M059J (cell line): ENCODE measurements at regions not wholly inside any gene's neighbourhood (a gene's known extent, or its start where the extent isn't known, plus 50 kb on each side); places are given as distances from the start of the nearest gene placed in this dataset.
A peak's percentile ranks its signal among the peaks of the same experiment; 100 is the strongest.

Experiments
- DNase-seq: peaks from one replicate; pipeline ENCODE4 v3.0.0-alpha.2; 2012; ENCODE audit warnings: low read depth

GRCh38 chr12:14253496-14253895, 112.0 kb upstream of the ATF7IP start:
- DNase-seq: no peak

- DNase-seq: no peak
These were observed 110.7 kb upstream of the ATF7IP start for GRCh38 chr12:14254781-14255180.

GRCh38 chr12:14256121-14256520, 109.4 kb upstream of the ATF7IP start:
- DNase-seq: peak; percentile 78

GRCh38 chr12:14256555-14257169, 108.8 kb upstream of the ATF7IP start:
- peak; percentile 84 for DNase-seq

- DNase-seq: no peak
These were observed 108.2 kb upstream of the ATF7IP start for GRCh38 chr12:14257303-14257733.

- peak; percentile 99 for DNase-seq
These were observed 107.5 kb upstream of the ATF7IP start for GRCh38 chr12:14257734-14258574.

- DNase-seq: no peak
These were observed 106.9 kb upstream of the ATF7IP start for GRCh38 chr12:14258575-14258940.

- DNase-seq: no peak
These were observed 105.9 kb upstream of the ATF7IP start for GRCh38 chr12:14259481-14260010.

GRCh38 chr12:14260011-14260993, 105.2 kb upstream of the ATF7IP start:
- DNase-seq: peak; percentile 92

GRCh38 chr12:14261096-14261495, 104.4 kb upstream of the ATF7IP start:
- DNase-seq: no peak

- DNase-seq: no peak
These were observed 103.6 kb upstream of the ATF7IP start for GRCh38 chr12:14261861-14262260.

GRCh38 chr12:14262771-14263511, 102.5 kb upstream of the ATF7IP start:
- DNase-seq: no peak

GRCh38 chr12:14263742-14264141, 101.7 kb upstream of the ATF7IP start:
- DNase-seq: no peak

GRCh38 chr12:14264316-14264715, 101.2 kb upstream of the ATF7IP start:
- DNase-seq: peak; percentile 50

- peak; percentile 63 for DNase-seq
These were observed 100.7 kb upstream of the ATF7IP start for GRCh38 chr12:14264778-14265177.

GRCh38 chr12:14268120-14268515, 97.4 kb upstream of the ATF7IP start:
- DNase-seq: no peak

GRCh38 chr12:14270392-14270791, 95.1 kb upstream of the ATF7IP start:
- DNase-seq: no peak

- DNase-seq: no peak
These were observed 92.2 kb upstream of the ATF7IP start for GRCh38 chr12:14272956-14273912.

GRCh38 chr12:14273913-14274311, 91.6 kb upstream of the ATF7IP start:
- DNase-seq: peak; percentile 54

- no peak for DNase-seq
These were observed 90.4 kb upstream of the ATF7IP start for GRCh38 chr12:14275111-14275510.
